Fibroblast of lung (primary cell): ENCODE measurements at regions not wholly inside any gene's neighbourhood (a gene's known extent, or its start where the extent isn't known, plus 50 kb on each side); places are given as distances from the start of the nearest gene placed in this dataset.

Experiments
- CTCF ChIP-seq, 2 donors: IDR thresholded peaks in 1 of 2; conservative IDR thresholded peaks in 1 of 2; 1 replicate in 1 of 2; 2 replicates in 1 of 2; pipeline ENCODE4 v1.5.1; 2011 to 2012; ENCODE audit warnings: low read length in 2 of 2, control low read depth in 1 of 2, inconsistent platforms in 1 of 2, low read depth in 1 of 2, mild to moderate bottlenecking in 1 of 2
- EZH2 ChIP-seq: IDR thresholded peaks from 2 replicates; pipeline ENCODE4 v1.5.1; 2012; ENCODE audit warnings: low read length, control low read depth, mild to moderate bottlenecking; ENCODE audit errors: missing control alignments

GRCh38 chr18:47427072-47427471, 175.6 kb upstream of the SKOR2 start:
- TF ChIP-seq CTCF (conservative IDR thresholded peaks at IDR 0.05 in 1 of 2, IDR thresholded peaks at IDR 0.05 in 1 of 2; ENCODE audit: low read depth in 1 of 2, low read length in 2 of 2) (no peak), EZH2 (no peak)
